HG03095 (cell line): ENCODE measurements at regions not wholly inside any gene's neighbourhood (a gene's known extent, or its start where the extent isn't known, plus 50 kb on each side); places are given as distances from the start of the nearest gene placed in this dataset.

Source experiments
- ATAC-seq: cut with Tn5 transposase; IDR thresholded peaks from one replicate; pipeline ENCODE4 v1.9.1; 2021; ENCODE audit warnings: moderate library complexity; ENCODE audit not compliant: unreplicated experiment

GRCh38 chr5:125836256-125836655, 587.0 kb upstream of the GRAMD2B start:
- ATAC-seq, result no peak

- no peak for ATAC-seq
These were observed 585.3 kb upstream of the GRAMD2B start for GRCh38 chr5:125837866-125838265.

- no peak for ATAC-seq
These were observed 575.6 kb upstream of the GRAMD2B start for GRCh38 chr5:125847561-125847960.

- no peak for ATAC-seq
These were observed 574.5 kb upstream of the GRAMD2B start for GRCh38 chr5:125848751-125849150.

GRCh38 chr5:125856949-125857348, 566.3 kb upstream of the GRAMD2B start:
- no peak for ATAC-seq

GRCh38 chr5:125863579-125863978, 559.6 kb upstream of the GRAMD2B start:
- ATAC-seq, result no peak

- no peak for ATAC-seq
These were observed 557.9 kb upstream of the GRAMD2B start for GRCh38 chr5:125865166-125865815.

GRCh38 chr5:125868036-125868435, 555.2 kb upstream of the GRAMD2B start:
- no peak for ATAC-seq

GRCh38 chr5:125870256-125870655, 553.0 kb upstream of the GRAMD2B start:
- no peak for ATAC-seq

GRCh38 chr5:125874057-125874456, 549.2 kb upstream of the GRAMD2B start:
- ATAC-seq, result no peak

DNA sequence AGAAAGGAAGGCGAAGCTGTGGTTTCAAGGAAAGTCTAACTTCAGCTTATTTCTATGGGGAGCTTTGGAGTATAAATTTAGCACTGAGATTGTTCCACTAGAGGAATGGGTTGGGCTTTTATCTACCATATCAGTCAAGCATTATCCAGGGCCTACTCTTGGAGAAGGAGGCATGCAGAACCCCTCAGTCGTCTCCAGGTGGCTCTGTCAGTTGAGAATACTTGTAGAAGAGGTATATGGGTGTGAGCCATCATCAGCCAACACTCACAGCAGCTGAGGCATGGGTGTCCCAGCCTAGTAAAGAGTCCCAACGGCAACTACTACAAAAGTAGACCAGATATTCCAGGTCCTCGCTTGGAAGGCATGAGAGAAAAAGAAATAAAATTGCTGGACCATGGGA, 548.5 kb upstream of the GRAMD2B start:
- ATAC-seq, result no peak

- ATAC-seq, result no peak
These were observed 546.0 kb upstream of the GRAMD2B start for GRCh38 chr5:125877248-125877647.

GRCh38 chr5:125882061-125882460, 541.1 kb upstream of the GRAMD2B start:
- no peak for ATAC-seq

GRCh38 chr5:125883223-125883622, 540.0 kb upstream of the GRAMD2B start:
- no peak for ATAC-seq

DNA sequence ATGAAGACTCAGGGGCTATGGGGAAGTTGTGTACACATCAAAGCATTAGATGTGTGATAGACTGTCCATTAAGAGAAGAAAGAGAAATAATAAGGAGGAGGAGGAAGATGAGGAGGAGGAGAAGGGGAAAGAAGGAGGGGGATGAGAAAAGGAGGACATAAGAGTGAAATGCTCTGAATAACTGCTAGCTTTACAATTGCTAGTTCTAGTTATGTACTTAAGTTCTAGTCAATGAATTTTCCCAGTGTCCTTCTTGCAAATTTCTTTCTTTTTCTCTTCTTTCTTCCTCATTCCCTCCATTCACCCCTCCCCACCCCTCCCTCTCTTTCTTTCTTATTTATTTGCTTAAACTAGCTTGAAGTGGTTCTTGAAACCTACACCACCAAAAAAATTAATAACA, 534.9 kb upstream of the GRAMD2B start:
- ATAC-seq, result no peak

GRCh38 chr5:125890511-125890931, 532.7 kb upstream of the GRAMD2B start:
- no peak for ATAC-seq

GRCh38 chr5:125891061-125891725, 532.0 kb upstream of the GRAMD2B start:
- no peak for ATAC-seq

DNA sequence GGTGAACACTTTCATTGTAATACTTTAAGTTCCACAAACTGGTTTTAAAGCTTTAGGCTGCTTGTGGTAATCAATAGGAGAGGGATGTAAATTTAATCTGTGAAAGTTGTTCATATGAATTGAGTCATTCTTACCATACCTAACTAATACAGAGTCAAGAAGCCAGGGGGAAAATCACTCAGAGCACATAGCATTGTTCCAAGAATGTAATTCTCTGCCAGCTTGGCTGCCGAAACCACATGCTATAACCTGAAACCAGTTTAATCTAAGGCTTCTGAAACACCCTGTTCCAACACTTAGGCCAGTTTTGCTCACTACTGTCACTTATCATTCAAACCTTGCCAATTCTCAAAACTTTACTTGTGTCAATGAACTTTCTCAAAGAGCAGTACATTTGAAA, 528.8 kb upstream of the GRAMD2B start:
- no peak for ATAC-seq

DNA sequence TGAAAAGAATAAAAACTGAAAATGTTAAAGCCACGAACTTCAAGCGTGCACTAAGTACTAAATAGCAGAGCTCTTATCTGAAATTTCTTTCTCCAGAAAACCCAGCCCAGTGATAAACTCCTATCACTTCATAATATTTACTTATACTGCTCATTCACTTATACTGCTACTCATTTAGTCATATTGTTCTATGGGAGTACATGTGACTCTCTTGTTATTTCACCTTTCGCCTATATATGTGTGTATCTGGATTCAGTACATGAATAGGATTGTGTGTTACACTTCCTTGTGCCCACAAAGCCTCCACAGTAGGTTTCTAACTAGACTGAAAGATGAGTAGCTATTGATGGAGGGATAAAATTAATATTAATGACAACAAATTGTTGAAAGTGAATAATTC, 526.8 kb upstream of the GRAMD2B start:
- no peak for ATAC-seq

DNA sequence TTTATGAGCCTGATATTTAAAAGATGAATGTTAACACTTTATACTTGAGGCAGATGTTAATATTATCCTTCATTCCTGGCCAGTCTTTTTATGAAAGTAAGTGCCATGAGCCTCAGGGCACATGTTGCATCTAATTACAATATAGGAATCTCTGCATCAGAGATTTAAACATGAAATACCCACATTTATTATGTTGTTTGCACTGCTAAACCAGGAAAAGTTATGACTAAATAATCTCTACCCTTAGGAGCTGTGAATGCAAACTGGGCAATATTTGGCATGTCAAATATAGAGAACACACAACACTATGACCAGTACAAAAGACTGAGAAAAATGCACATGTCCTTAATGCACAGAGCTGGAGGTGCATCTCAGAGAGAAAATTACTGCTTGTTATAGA, 526.1 kb upstream of the GRAMD2B start:
- no peak for ATAC-seq

DNA sequence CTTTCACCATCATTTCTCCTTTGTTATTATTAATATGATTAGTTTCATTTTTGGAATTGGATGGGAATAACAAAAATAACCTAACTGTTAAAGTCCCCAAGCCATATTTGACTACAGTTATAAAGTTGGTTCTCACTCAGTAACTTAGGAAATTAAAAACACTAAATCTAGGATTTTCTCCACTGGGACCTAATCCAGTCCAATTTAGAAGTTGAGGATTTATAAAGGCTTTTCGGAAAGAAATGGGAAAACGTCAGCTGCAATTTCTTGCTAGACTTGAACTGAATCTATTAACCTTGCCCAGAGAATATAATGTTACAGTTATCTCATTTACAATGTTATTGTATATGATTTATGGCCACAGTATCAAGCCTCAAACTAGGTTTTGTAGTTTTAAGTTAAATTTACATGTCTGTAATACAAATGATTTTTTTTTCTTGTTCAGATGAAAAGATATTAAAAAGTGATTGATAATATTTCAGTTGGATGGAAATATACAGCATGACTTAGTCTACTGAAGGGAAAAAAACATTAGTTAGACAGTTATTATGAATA, 524.3 kb upstream of the GRAMD2B start:
- ATAC-seq, result no peak

GRCh38 chr5:125912028-125912427, 511.2 kb upstream of the GRAMD2B start:
- ATAC-seq, result no peak

DNA sequence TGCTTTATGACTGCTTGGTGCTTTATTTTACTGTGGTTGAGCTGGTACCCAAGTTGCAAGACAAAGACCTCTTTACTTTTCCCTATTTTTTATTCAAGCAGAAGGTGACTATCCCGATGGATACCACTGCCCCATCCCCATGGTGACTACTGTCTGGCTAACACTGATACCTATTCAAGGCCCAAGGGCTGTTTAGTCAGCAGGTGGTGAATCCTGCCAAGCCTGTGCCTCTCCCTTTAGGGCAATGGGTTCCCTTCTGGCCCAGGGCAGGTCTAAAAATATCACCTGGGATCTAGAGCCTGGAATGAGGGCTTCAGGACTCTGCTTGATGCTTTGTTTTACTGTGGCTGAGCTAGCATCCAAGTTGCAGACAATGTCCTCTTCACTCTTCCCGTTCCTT, 510.0 kb upstream of the GRAMD2B start:
- no peak for ATAC-seq
